Hematopoietic multipotent progenitor cell treated with erythropoietin and hydrocortisone succinate and interleukin-3 and kit ligand, for 8 days (in vitro differentiated cells): ENCODE measurements at regions not wholly inside any gene's neighbourhood (a gene's known extent, or its start where the extent isn't known, plus 50 kb on each side); places are given as distances from the start of the nearest gene placed in this dataset.

Experiments
- DNase-seq: peaks from one replicate; pipeline ENCODE4 v3.0.0-alpha.2; 2015

GRCh38 chr5:155878991-155879575 is 447.9 kb upstream of the SGCD start:
- no peak for DNase-seq

- DNase-seq: no peak
Observed at GRCh38 chr5:155884041-155884440, 442.9 kb upstream of the SGCD start.

DNA sequence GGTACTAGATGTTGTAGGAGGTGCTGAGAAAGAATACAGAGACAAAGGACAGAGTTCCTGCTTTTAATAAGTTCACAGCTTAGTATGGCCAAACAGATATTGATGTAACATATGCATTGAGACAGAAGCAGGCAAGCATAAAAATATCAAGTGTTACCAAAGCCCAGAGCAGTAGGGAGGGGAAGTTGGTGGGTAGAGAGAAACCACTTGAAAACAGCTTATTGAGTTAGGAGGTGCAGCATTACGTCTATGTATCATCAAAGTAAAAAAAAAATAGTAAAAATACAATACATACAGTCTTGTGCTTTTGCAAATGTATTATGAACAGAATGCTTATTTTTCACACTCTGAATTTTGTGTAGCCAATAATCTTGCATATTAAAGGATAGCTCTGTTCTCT is 441.8 kb upstream of the SGCD start:
- no peak for DNase-seq

GRCh38 chr5:155886311-155887031 is 440.5 kb upstream of the SGCD start:
- DNase-seq: no peak

GRCh38 chr5:155895484-155895883 is 431.5 kb upstream of the SGCD start:
- no peak for DNase-seq

GRCh38 chr5:155897761-155898160 is 429.2 kb upstream of the SGCD start:
- no peak for DNase-seq

DNA sequence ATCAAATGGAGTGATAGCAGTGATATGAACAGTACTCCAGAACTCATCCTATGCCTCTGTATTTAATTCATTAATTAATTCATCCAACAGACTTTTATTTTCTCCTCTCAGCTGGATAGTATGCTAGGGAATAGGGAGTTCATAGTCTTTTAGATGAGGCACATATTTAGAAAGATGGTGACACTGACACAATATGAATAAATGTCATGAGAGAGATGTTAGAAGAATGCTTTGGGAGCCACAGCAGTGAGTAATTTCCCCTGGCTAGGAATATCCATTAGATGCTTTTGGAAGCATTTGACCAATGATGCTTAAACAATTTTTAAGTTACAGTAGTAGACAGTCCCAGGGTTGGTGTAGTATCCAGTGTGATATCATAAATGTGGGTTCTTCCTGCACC is 428.7 kb upstream of the SGCD start:
- no peak for DNase-seq

GRCh38 chr5:155903791-155904190 is 423.2 kb upstream of the SGCD start:
- DNase-seq: no peak

- no peak for DNase-seq
Observed at GRCh38 chr5:155905364-155905763, 421.6 kb upstream of the SGCD start.

DNA sequence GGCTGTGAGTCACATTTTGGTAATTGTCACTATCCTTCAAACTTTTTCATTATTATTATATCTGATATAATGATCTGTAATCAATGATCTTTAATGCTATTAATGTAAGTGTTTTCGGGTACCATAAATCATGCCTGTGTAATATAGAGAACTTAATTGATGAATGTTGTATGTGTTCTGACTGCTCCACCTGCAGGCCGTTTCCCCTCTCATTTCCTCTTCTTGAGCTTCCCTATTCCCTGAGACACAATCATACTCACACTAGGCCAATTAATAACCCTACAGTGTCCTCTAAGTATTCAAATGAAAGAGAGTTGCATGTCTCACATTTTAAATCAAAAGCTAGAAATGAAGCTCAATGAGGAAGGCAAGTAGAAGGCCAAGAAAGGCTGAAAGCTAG is 420.9 kb upstream of the SGCD start:
- DNase-seq: no peak

DNA sequence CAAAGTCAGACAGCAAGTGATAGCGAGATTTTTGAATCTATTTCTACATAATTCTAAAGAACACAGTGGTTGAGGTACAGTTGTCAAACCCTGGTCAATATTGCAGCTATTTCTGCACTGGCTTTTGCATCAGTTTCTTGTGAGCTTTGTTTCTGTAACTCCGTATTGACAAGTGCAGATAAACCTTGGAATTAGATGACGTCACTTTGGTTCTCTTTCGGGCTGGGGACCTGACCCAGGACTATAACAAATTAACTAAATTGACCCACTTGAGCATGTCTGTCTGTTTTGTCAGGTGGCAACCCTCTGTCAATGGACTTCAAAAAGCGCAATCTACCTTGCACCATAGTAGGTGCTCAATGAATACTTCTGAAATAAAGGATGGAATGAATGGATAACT is 418.4 kb upstream of the SGCD start:
- no peak for DNase-seq

- no peak for DNase-seq
Observed at GRCh38 chr5:155912291-155912690, 414.7 kb upstream of the SGCD start.

DNA sequence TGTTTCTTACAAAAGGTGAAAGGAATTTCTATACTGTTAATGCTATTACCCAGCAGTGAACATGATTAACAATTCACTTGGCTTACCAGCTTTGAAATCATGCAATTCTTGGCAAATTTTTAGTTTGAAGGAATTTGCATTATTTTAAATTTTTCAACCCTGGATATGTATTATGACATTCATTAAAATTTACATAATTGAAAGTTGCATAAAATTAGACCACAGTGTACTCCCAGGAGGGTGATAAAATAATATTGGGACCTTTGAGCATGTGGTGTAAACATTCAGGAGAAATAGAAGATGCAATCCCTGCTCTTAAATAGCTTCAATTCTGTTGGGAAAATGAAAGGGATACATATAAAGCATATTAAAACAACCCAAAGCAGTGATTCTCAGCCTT is 412.2 kb upstream of the SGCD start:
- no peak for DNase-seq

- no peak for DNase-seq
Observed at GRCh38 chr5:155915601-155916000, 411.4 kb upstream of the SGCD start.

DNA sequence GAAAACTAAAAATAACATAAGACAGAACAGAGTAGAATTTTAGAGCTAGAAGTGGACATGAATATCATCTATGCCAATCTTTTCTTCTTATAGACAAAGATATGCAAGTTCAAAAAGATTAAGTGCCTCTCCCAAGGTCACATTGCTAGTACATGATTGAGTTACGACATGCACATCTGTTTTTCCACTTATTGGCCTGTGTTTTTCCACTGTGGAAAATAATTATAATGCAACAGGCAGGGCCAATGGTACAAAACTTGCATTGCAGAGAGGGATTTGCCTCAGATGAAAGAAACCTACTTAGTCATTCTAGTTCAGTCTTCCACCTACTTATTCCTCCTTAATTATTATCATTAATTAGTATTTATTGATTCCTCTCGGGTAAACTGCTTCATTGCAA is 407.8 kb upstream of the SGCD start:
- DNase-seq: no peak

DNA sequence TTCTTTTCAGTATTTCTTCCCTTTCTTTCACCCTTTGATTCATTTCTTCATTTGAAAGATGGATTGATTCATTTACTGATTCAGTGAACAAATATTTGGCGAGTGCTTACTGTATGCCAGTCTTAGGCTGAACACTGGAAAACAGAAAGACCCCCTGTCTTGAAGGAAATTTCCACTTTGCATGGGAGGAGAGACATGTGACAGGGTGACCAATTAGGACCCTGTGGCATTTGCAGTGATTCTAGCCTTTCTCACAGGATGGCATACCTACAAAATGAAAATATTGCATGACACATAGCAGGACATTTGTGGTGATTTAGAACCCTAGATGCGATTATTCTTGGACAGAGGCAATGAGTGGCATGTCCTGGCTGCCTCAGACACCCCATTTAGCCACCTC is 407.2 kb upstream of the SGCD start:
- DNase-seq: no peak

GRCh38 chr5:155921621-155922020 is 405.3 kb upstream of the SGCD start:
- DNase-seq: no peak

DNA sequence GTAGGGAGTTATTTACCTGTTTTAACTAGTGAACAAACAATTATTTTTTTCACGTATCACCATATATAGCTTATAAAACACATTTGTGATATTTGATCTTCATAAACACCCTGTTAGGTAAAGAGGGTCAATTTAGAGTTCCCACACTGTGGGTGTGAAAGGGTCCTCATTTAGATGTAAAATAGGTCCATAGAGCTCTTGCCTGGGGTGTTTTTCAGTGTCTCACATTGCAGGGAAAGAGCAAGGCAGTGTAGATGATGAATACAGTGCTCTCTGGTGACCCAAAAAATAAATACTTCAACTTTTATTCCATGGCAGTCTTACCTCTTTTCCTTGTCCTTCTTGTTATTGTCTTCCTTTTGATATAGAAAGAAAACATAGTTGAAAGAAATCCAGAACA is 403.2 kb upstream of the SGCD start:
- DNase-seq: no peak

DNA sequence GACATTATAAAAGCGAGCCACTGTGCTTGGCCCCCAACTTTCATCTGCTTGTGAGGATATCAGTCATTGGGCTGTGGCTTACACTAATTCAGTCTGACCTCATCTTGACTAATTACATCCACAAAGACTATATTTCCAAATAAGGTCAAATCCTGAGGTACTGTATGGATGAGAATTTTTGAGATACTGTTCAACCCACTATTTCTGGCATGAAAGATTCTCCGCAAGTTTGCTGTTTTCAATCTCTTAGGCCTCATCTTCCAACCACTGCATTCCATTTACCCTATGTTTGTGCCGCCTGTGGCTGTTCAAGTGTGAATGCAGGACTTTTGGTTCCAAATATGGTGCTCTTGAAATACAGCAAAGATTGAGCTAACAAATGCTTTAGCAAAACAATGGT is 400.9 kb upstream of the SGCD start:
- DNase-seq: no peak

DNA sequence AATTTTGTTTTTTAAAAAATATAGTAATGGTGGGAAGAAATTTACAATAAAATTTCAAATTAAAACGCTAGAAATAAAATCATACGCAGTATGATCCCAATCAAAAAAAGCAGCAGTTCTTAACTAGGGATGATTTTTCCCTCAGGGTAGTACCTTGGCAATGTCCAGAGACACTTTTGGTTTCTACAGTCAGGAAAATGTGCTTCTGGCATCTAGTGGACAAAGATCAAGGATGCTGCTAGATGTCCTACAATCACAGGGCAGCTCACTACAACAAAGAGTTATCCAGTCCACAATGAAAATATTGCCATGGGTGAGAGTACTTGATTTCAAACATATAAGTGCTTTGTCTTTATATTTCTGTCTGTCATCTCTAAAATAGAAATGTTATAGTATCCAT is 400.2 kb upstream of the SGCD start:
- no peak for DNase-seq

- DNase-seq: no peak
Observed at GRCh38 chr5:155929112-155929511, 397.9 kb upstream of the SGCD start.

DNA sequence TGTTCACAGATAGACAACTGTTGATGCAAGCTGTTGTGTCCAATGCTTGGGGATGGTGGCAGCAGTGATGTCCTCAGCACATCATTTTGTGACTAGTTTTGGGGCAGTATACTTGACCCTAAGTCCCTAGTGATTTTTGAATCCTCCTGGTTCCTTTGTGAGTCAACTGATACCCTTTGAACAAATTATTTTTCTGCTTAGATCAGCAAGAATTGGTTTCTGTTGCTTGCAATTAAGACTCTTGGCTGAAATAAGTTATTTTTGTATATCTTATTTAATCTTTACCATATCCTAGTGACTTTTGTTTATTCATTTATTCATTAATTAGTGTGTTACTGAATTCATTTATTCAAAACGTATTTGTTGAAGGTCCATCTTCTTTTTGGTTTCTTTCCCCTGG is 392.0 kb upstream of the SGCD start:
- no peak for DNase-seq

GRCh38 chr5:155935723-155936122 is 391.2 kb upstream of the SGCD start:
- DNase-seq: no peak

DNA sequence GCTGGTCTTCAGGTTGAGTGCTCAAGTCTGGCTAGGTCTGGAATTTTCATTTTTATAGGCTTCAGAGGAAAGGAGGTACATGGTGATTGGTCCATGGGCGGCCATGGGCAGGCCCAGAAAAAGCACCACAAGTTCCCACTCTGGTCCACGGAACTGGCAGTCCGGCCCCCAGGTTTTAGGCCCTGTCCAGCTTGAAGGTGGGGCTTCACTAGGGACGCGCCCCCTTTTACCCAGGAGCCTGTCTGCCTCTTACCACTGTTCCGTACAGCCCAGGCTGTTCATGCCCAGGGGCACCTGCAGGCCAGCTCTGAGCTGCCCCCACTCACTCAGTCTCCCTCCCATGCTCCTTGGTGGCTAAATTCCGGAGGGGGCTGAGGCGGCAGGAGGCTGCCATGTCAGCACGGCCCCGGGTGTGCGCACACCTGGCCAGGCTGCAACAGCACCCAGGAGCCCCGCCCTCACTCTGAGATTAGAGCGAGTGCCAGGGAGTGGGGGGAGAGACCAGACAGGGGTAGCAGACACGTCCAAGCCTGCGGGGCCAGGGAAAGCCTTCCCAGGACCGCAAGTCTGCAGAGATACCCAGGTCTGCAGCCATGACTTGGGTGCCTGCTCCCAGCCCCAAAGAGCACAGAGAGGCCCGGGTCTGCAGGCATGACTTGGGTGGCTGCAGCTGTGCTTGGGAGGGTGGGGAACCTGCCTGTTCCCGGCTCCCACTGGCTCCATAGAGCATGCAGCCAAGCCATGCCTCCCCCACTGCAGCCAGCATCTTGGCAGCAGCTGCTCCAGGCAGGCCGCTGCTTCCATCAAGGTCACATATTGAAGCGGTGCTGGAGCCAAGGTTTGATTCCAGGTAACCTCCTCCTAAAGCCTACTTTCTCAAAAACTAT is 390.2 kb upstream of the SGCD start:
- DNase-seq: no peak
